CD8-positive, alpha-beta memory T cell (primary cell): ENCODE measurements at regions not wholly inside any gene's neighbourhood (a gene's known extent, or its start where the extent isn't known, plus 50 kb on each side); places are given as distances from the start of the nearest gene placed in this dataset.

Source experiments
- CTCF ChIA-PET: fragments of 350-600 bp; sonication (Branson Sonifier 250); formaldehyde crosslinking; loops from one replicate; lab custom pipeline; 2021; ENCODE audit warnings: antibody characterized with exemption; lab: Charles Lee
- POLR2A ChIA-PET: fragments of 350-600 bp; sonication (Branson Sonifier 250); formaldehyde crosslinking; loops from one replicate; lab custom pipeline; 2021; ENCODE audit warnings: antibody characterized with exemption; lab: Charles Lee
- DNase-seq, 5 donors: peaks; one replicate each; pipeline versions ENCODE4 v3.0.0 to v3.0.0-alpha.2; 2020 to 2022; ENCODE audit warnings: mixed read lengths in 1 of 5
- H3K27ac ChIP-seq: one replicate; pipeline ENCODE4 v1.7.0; 2013; ENCODE audit warnings: low read depth, mild to moderate bottlenecking, low read length, moderate library complexity
- H3K27me3 ChIP-seq: 2 replicates; pipeline ENCODE4 v1.7.0; 2013; ENCODE audit warnings: low read length, mild to moderate bottlenecking; ENCODE audit not compliant: insufficient read depth, poor library complexity, severe bottlenecking
- H3K36me3 ChIP-seq: 2 replicates; pipeline ENCODE4 v1.7.0; 2013; ENCODE audit warnings: mild to moderate bottlenecking, low read length, moderate library complexity; ENCODE audit not compliant: insufficient read depth
- H3K4me1 ChIP-seq: 2 replicates; pipeline ENCODE4 v1.7.0; 2013; ENCODE audit warnings: mild to moderate bottlenecking, low read length, moderate library complexity; ENCODE audit not compliant: insufficient read depth
- H3K4me3 ChIP-seq: 2 replicates; pipeline ENCODE4 v1.7.0; 2013; ENCODE audit warnings: mild to moderate bottlenecking, low read length
- H3K9me3 ChIP-seq: 2 replicates; pipeline ENCODE4 v1.7.0; 2013; ENCODE audit warnings: mild to moderate bottlenecking, low read length
- H3K27ac Mint-ChIP-seq, 8 donors: one replicate each; pipeline ENCODE4 v1.8.0; 2020 to 2021; ENCODE audit warnings: mixed read lengths in 8 of 8, mild to moderate bottlenecking in 6 of 8, inconsistent platforms in 3 of 8, moderate library complexity in 3 of 8
- H3K27me3 Mint-ChIP-seq, 2 donors: one replicate each; pipeline ENCODE4 v1.8.0; 2020 to 2021; ENCODE audit warnings: mixed read lengths in 2 of 2, mild to moderate bottlenecking in 1 of 2, moderate library complexity in 1 of 2
- H3K36me3 Mint-ChIP-seq, 3 donors: one replicate each; pipeline ENCODE4 v1.8.0; 2020 to 2021; ENCODE audit warnings: mixed read lengths in 3 of 3, inconsistent platforms in 1 of 3, mild to moderate bottlenecking in 1 of 3
- H3K4me1 Mint-ChIP-seq, 3 donors: one replicate each; pipeline ENCODE4 v1.8.0; 2020 to 2021; ENCODE audit warnings: mixed read lengths in 3 of 3, inconsistent platforms in 1 of 3, mild to moderate bottlenecking in 1 of 3
- H3K4me3 Mint-ChIP-seq, 7 donors: one replicate each; pipeline ENCODE4 v1.8.0; 2020 to 2021; ENCODE audit warnings: mixed read lengths in 7 of 7, mild to moderate bottlenecking in 6 of 7, moderate library complexity in 4 of 7, inconsistent platforms in 2 of 7
- H3K9me3 Mint-ChIP-seq, 5 donors: one replicate each; pipeline ENCODE4 v1.8.0; 2020 to 2022; ENCODE audit warnings: mixed read lengths in 5 of 5, mild to moderate bottlenecking in 3 of 5, moderate library complexity in 2 of 5, inconsistent platforms in 1 of 5

DNA sequence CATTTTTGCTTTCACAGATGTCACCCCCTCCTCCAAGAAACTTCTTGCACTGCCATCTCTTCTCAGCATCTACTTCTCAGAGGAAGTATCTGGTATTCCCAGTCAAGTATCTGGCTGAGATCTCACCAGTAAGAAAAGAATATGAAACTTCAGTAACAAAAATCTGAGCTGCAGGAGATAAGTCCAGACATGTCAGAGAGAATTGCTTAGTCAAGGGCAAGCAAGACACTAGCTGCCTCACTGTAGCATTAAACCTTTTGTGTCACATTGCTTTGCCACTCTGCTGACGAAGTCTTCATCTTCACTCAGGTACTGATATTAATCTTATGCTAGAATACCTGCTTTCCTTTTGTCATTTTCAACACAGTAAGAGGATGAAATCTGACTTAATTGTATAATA lies 70.6 kb upstream of the ZC3H12C start:
- H3K27ac Mint-ChIP-seq, result no peak overlapping the region
- H3K9me3 Mint-ChIP-seq, result peaks cover 0 to 3% (median 0%) of the 10 kb centered on the region in 5 donors
- no peaks in the 10 kb centered on the region for H3K4me1 ChIP-seq
- H3K27me3 Mint-ChIP-seq, result peaks cover 0 to 7% of the 10 kb centered on the region in 2 donors
- H3K27me3 ChIP-seq, result no peaks in the 10 kb centered on the region
- H3K4me3 ChIP-seq, result no peak overlapping the region
- POLR2A ChIA-PET, result no interaction called here
- H3K9me3 ChIP-seq, result no peaks in the 10 kb centered on the region
- H3K36me3 ChIP-seq, result no peaks in the 10 kb centered on the region
- DNase-seq, result no peak
- H3K27ac ChIP-seq, result no peak overlapping the region
- CTCF ChIA-PET, result no interaction called here
- no peak overlapping the region for H3K4me3 Mint-ChIP-seq
- no peaks in the 10 kb centered on the region for H3K4me1 Mint-ChIP-seq
- H3K36me3 Mint-ChIP-seq, result no peaks in the 10 kb centered on the region

- Mint-ChIP-seq H3K4me1 (no peaks in the 10 kb centered on the region), H3K27ac (no peak overlapping the region), H3K9me3 (peaks cover 0 to 5% (median 0%) of the 10 kb centered on the region in 5 donors), H3K36me3 (no peaks in the 10 kb centered on the region), H3K27me3 (peaks cover 0 to 8% of the 10 kb centered on the region in 2 donors), H3K4me3 (no peak overlapping the region)
- Histone ChIP-seq H3K4me1 (no peaks in the 10 kb centered on the region), H3K27me3 (no peaks in the 10 kb centered on the region), H3K36me3 (no peaks in the 10 kb centered on the region), H3K27ac (no peak overlapping the region), H3K4me3 (no peak overlapping the region), H3K9me3 (no peaks in the 10 kb centered on the region)
- no peak for DNase-seq
- POLR2A ChIA-PET, result no interaction called here
- CTCF ChIA-PET, result no interaction called here
Measured at GRCh38 chr11:110023711-110024110, 69.5 kb upstream of the ZC3H12C start.

GRCh38 chr11:110026858-110027626 lies 66.2 kb upstream of the ZC3H12C start:
- DNase-seq, result no peak
- Mint-ChIP-seq H3K4me1 (no peaks in the 10 kb centered on the region), H3K9me3 (peaks cover 0 to 3% (median 0%) of the 10 kb centered on the region in 5 donors), H3K27me3 (peaks cover 0 to 8% of the 10 kb centered on the region in 2 donors), H3K4me3 (no peak overlapping the region), H3K36me3 (no peaks in the 10 kb centered on the region), H3K27ac (no peak overlapping the region)
- H3K9me3 ChIP-seq, result no peaks in the 10 kb centered on the region
- no peaks in the 10 kb centered on the region for H3K36me3 ChIP-seq
- H3K27me3 ChIP-seq, result no peaks in the 10 kb centered on the region
- H3K27ac ChIP-seq, result no peak overlapping the region
- H3K4me1 ChIP-seq, result no peaks in the 10 kb centered on the region
- POLR2A ChIA-PET, result no interaction called here
- H3K4me3 ChIP-seq, result no peak overlapping the region
- CTCF ChIA-PET, result no interaction called here

DNA sequence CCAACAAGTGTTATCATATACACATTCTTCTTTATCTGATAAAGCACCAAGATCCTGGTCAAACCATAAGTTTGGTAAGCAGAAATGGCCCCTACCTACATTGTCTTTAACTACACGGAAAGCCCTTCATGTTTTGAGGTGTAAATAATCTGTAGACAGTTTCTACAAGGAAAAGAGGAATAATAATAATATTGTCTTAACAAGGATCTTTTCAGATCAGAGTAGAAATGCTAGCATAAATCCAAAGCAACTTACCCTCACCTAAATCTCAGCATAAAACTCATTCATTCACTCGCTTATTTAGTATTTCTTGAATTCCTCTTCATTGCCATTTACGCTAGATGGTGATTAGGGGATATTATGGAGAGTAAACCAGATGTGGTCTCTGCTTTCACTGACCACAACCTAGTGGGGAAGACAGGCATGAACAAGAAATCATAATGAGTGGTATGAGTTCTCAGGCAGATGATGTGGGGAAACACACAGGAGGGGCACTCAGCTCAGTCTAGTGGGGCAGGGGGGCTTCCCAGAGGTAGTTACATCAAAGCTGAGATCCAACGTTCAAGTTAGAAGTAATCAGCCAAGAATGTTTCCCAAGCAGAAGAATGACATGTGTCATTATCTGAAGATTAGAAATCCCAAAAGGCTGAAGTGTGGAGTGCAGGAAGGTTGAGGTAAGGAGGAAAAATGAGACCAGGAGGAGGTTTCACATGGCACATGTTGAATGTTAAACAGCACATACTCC lies 65.4 kb upstream of the ZC3H12C start:
- H3K9me3 ChIP-seq, result no peaks in the 10 kb centered on the region
- H3K27me3 ChIP-seq, result no peaks in the 10 kb centered on the region
- Mint-ChIP-seq H3K4me3 (no peak overlapping the region), H3K9me3 (peaks cover 0 to 3% (median 0%) of the 10 kb centered on the region in 5 donors), H3K27me3 (peaks cover 0 to 3% of the 10 kb centered on the region in 2 donors), H3K4me1 (no peaks in the 10 kb centered on the region), H3K27ac (no peak overlapping the region), H3K36me3 (no peaks in the 10 kb centered on the region)
- ChIA-PET POLR2A (no interaction called here), CTCF (no interaction called here)
- no peak overlapping the region for H3K27ac ChIP-seq
- no peaks in the 10 kb centered on the region for H3K4me1 ChIP-seq
- H3K36me3 ChIP-seq, result no peaks in the 10 kb centered on the region
- no peak for DNase-seq
- H3K4me3 ChIP-seq, result no peak overlapping the region

DNA sequence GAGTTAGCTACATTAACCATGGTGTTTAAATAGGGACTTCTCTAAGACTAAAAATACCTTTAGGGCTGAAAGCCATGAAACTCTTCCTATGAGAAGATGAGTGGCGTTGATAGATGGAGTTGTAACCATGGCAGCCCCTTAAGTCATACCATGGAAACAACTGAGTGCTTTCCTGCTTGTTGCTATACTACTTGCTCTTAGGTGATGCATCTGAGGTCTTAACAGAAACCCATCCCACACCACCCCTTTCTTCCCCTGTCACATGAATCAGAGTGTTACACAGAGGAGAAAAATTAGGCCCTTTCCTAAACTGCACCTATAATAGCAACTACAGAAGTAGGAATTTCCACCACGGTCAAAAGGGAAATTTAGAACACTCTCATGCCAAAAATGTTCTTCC lies 64.3 kb upstream of the ZC3H12C start:
- Mint-ChIP-seq H3K36me3 (no peaks in the 10 kb centered on the region), H3K4me1 (no peaks in the 10 kb centered on the region), H3K9me3 (peaks cover 0 to 3% (median 0%) of the 10 kb centered on the region in 5 donors), H3K27me3 (peaks cover 0 to 3% of the 10 kb centered on the region in 2 donors), H3K27ac (no peak overlapping the region), H3K4me3 (no peak overlapping the region)
- no peaks in the 10 kb centered on the region for H3K9me3 ChIP-seq
- no peak overlapping the region for H3K4me3 ChIP-seq
- no peak overlapping the region for H3K27ac ChIP-seq
- H3K27me3 ChIP-seq, result no peaks in the 10 kb centered on the region
- ChIA-PET CTCF (no interaction called here), POLR2A (no interaction called here)
- no peaks in the 10 kb centered on the region for H3K4me1 ChIP-seq
- no peaks in the 10 kb centered on the region for H3K36me3 ChIP-seq
- DNase-seq, result no peak

GRCh38 chr11:110029714-110030113 lies 63.5 kb upstream of the ZC3H12C start:
- Mint-ChIP-seq H3K4me1 (no peaks in the 10 kb centered on the region), H3K27me3 (peaks cover 0 to 2% of the 10 kb centered on the region in 2 donors), H3K27ac (no peak overlapping the region), H3K9me3 (peaks cover 0 to 3% (median 0%) of the 10 kb centered on the region in 5 donors), H3K36me3 (no peaks in the 10 kb centered on the region), H3K4me3 (no peak overlapping the region)
- no peak overlapping the region for H3K4me3 ChIP-seq
- no peak for DNase-seq
- H3K27me3 ChIP-seq, result no peaks in the 10 kb centered on the region
- no peak overlapping the region for H3K27ac ChIP-seq
- H3K36me3 ChIP-seq, result no peaks in the 10 kb centered on the region
- ChIA-PET CTCF (no interaction called here), POLR2A (no interaction called here)
- H3K4me1 ChIP-seq, result no peaks in the 10 kb centered on the region
- H3K9me3 ChIP-seq, result no peaks in the 10 kb centered on the region

GRCh38 chr11:110031171-110031570 lies 62.0 kb upstream of the ZC3H12C start:
- H3K36me3 Mint-ChIP-seq, result no peaks in the 10 kb centered on the region
- H3K4me3 Mint-ChIP-seq, result no peak overlapping the region
- DNase-seq, result no peak
- H3K27ac Mint-ChIP-seq, result no peak overlapping the region
- no peaks in the 10 kb centered on the region for H3K4me1 ChIP-seq
- no peaks in the 10 kb centered on the region for H3K27me3 ChIP-seq
- peaks cover 0 to 3% (median 0%) of the 10 kb centered on the region in 5 donors for H3K9me3 Mint-ChIP-seq
- no peak overlapping the region for H3K4me3 ChIP-seq
- H3K4me1 Mint-ChIP-seq, result no peaks in the 10 kb centered on the region
- H3K27me3 Mint-ChIP-seq, result peaks cover 0 to 1% of the 10 kb centered on the region in 2 donors
- H3K36me3 ChIP-seq, result no peaks in the 10 kb centered on the region
- H3K9me3 ChIP-seq, result no peaks in the 10 kb centered on the region
- CTCF ChIA-PET, result no interaction called here
- POLR2A ChIA-PET, result no interaction called here
- H3K27ac ChIP-seq, result no peak overlapping the region

DNA sequence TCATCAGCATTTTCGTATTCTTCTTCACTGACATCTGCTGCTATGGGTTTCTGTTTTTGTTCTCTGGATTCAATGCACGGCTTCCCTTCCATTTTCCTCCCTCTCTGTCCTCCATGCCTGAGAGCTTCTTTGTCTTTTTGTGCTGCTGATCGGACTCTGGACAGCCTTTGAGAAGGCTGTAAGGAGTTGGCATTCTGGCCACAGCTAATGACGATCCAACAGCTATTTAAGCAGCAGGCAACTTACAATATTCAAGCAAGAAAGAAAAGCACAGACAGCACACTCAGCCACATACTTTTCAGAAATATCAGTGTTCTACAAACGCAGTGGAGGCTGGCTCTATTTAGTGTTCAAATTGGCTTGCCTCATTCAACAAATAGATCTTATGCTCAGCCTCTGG lies 60.9 kb upstream of the ZC3H12C start:
- H3K36me3 Mint-ChIP-seq, result no peaks in the 10 kb centered on the region
- H3K4me1 ChIP-seq, result no peaks in the 10 kb centered on the region
- no peak overlapping the region for H3K27ac Mint-ChIP-seq
- no peak overlapping the region for H3K27ac ChIP-seq
- no peaks in the 10 kb centered on the region for H3K27me3 ChIP-seq
- H3K4me3 ChIP-seq, result no peak overlapping the region
- no peaks in the 10 kb centered on the region for H3K36me3 ChIP-seq
- no peak for DNase-seq
- H3K4me3 Mint-ChIP-seq, result no peak overlapping the region
- POLR2A ChIA-PET, result no interaction called here
- no peaks in the 10 kb centered on the region for H3K4me1 Mint-ChIP-seq
- H3K27me3 Mint-ChIP-seq, result peaks cover 0 to 1% of the 10 kb centered on the region in 2 donors
- CTCF ChIA-PET, result no interaction called here
- no peaks in the 10 kb centered on the region for H3K9me3 ChIP-seq
- peaks cover 0 to 3% (median 0%) of the 10 kb centered on the region in 5 donors for H3K9me3 Mint-ChIP-seq
